ENCODE measurements at regions not wholly inside any gene's neighbourhood (a gene's known extent, or its start where the extent isn't known, plus 50 kb on each side); places are given as distances from the start of the nearest gene placed in this dataset.

DNA sequence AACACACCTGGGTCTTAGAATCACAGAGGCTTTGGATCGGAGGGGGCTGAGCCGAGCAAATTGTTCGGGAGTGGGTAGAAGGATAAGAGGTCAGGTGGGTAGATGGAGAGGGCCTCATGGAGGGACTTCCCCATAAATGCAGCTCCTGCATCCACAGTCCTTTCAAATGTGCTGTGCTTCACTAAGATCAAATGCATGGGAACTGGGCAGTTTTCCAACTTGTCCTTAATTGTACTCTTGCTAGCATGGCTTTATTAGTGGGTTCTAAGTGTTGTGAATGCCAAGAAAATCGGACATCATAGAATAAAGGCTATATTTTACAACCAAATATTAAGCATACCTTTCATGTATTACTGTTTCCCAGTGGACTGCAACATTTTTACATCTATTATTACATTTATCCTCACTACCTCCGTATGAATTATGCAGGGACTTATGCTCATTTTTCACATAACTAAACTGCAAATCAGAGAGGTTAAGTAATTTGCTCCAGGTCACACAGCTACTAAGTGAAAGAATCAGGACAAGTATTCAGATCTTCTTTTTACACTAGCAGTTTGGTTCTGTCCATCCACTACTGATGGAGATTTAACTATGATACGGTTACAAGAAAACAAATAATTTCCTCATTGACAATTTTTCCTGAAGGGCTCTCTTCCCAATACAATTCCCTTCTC, 174.5 kb upstream of the RUNX1 start:
- DNase-seq (ENCODE audit: low spot score), result no peak

- DNase-seq (ENCODE audit: low spot score), result no peak
These were observed 173.4 kb upstream of the RUNX1 start for GRCh38 chr21:35222541-35222941.

DNA sequence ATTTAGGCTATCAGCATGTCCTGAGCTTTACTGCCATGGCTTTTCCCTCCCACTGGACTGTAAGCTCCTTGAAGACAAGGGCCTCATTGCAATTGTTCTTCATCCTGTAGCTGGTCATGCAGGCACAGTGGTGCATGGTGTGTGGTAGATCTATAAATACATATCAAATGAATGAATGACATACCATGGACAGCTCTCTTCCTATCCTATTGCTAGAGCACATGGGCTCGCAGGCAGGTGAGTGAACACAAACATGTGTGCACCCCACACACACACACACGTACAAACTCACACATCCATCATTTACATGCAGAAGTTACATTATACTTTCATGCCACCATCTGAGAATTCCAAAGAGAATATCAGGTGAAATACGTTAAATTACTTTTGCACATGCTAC, 172.9 kb upstream of the RUNX1 start:
- no peak for DNase-seq (ENCODE audit: low spot score)

DNA sequence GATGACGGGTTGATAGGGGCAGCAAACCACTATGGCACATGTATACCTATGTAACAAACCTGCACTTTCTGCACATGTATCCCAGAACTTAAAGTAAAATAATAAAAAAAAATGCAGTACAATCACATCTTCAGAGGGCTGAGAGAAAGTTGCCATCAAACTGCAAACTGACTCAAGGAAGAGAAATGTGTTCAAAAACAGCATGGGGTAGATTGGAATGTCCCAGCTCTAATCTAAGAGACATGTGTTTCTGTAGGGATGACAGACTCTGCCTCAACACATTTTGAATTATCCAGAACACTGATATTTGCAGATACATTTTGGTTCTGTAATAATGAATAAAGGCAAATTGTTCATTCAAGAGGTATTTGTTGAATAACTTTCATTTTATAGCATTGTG, 171.2 kb upstream of the RUNX1 start:
- no peak for DNase-seq (ENCODE audit: low spot score)

GRCh38 chr21:35219719-35220118, 170.6 kb upstream of the RUNX1 start:
- no peak for DNase-seq (ENCODE audit: low spot score)

GRCh38 chr21:35219291-35219690, 170.2 kb upstream of the RUNX1 start:
- no peak for DNase-seq (ENCODE audit: low spot score)

DNA sequence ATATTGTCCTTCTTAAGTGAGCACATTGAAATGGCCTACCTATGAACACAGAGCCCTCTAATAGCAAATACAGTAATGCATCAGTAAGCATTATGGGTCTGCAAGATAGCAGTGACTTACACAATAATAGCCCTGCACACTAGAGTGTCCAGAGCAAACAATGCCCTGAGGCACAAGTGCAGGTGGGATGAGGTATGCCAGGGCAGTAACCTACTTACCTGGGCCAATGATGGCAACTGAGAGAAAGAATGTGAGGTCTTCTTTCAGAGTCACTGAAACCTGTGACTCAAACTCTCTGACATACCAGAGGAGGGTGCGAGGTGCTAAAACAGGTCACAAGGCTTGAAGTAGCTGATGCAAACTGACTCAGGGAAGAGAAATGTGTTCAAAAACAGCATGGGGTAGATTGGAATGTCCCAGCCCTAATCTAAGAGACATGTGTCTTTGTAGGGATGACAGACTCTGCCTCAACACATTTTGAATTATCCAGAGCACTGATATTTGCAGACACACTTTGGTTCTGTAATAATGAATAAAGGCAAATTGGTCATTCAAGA, 168.5 kb upstream of the RUNX1 start:
- DNase-seq (ENCODE audit: low spot score), result peak; percentile 56

DNA sequence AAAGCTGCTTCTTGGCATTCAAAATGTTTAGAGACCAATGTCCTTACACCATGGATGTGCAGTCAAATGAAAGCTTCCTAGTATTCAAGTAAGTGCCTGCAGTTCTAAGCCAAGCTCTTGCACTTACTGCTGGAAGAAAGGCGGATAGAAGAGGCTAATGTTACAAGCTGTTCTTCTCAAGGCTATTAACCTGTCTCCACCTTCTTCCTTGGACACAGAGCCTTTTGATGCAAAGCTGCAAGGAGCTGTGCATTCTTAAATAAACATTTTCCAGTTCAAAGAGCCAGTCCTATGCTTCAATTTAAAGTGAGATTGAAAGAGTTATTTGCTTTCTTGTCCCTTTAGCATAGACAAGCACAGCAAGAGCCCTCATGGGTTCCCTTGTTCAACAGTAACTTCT, 167.9 kb upstream of the RUNX1 start:
- DNase-seq (ENCODE audit: low spot score), result no peak

- DNase-seq (ENCODE audit: low spot score), result no peak
These were observed 166.8 kb upstream of the RUNX1 start for GRCh38 chr21:35215870-35216269.

DNA sequence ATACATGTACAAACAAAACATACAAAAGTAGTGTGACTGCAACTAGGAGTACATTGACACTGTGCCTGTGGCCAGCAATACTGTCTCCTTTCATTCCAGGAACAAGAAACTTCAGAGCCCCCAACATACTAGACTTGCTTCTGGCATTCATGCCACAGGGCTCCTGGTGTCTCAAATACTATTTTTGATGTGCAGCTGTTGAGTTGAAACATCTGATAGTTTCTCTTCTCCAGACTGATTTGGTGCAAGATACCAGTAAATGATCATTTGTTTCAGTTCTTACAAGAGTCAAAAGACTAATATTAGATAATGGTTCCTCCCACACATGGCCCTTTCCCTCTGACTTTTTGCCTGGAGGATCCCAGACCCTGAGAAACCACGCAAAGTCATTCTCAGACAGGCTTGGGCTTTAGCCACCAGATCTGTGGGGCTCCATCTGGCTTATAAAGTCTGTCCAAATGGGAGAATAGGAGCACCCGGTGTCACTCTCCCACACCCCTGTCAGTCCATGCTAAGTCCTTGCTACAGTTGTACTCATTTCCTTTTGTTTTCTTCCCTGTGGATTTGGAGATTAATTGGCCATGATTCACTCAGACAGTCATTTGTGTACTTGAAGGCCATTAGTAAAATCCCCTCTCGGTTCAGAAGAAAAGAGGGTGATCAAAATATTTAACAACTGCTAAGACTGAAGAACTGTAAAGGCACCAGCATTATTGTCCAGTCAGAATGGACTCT, 163.5 kb upstream of the RUNX1 start:
- DNase-seq (ENCODE audit: low spot score), result no peak

- no peak for DNase-seq (ENCODE audit: low spot score)
These were observed 162.7 kb upstream of the RUNX1 start for GRCh38 chr21:35211782-35212181.

GRCh38 chr21:35210093-35210492, 161.0 kb upstream of the RUNX1 start:
- DNase-seq (ENCODE audit: low spot score), result no peak

- DNase-seq (ENCODE audit: low spot score), result no peak
These were observed 159.9 kb upstream of the RUNX1 start for GRCh38 chr21:35208810-35209517.

DNA sequence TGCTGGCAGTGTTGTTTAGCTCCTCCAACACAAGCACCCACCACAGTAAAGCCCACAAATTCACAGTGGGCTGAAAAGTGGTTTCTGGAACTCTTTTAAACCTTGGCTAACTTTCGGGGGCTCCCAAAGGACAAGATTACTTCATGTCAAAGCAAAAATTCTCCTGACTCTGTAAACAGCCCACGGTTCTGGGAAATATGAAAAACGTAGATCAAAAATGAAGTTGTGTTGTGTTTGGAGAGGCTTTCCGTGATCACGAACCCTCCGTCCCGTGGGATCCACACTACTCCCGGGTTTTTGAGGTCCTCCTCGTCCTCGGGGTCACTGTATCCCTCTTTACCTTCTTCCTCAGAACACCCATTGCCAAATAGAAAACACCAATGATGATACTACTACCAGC, 159.0 kb upstream of the RUNX1 start:
- DNase-seq (ENCODE audit: low spot score), result no peak

GRCh38 chr21:35207322-35207721, 158.2 kb upstream of the RUNX1 start:
- no peak for DNase-seq (ENCODE audit: low spot score)

DNA sequence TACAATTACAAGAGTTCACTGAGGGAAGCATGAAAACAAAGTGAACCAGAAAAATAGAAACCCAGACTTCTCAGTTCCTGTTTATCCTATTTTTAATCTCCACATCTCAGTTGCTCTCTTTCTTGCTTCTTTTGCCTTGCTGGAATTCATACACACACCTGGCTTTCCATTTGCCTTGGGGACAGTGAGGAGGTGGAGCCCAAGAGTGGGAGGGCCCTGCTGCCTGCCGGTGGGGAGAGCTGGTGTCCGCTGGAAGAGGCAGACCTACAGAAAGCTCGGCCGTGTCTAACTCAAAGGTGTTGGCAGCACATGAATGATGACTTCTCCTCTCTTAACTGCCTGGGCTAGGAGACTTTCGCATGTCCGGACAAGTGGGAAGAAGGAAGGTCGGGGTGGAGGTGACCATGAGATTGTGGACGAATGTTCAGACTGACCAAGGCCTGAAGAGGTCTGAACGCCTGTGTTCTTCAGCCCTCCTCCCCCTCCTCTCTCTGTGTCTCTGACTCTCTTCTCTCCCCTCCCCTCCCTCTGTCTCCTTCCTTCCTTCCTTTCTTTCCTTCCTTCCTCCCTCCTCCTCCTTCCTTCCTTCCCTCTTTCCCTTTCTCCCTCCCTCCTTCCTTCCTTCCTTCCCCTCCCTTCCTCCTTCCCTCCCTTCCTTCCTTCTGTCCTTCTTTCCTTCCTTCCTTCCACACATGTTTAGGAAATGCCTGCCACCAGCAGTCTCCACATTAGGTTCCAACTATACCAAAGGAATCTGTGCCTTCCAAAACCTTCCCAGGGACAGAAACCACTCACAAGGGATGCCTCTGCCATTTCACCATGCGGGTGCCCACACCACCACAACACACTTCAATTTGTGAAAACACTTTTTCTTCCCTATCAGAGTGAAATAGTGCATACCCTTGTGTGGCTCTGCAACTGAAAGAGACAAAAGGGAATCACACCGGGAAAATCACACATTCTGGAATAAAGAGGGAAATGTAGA, 157.3 kb upstream of the RUNX1 start:
- no peak for DNase-seq (ENCODE audit: low spot score)

GRCh38 chr21:35204850-35205541, 155.9 kb upstream of the RUNX1 start:
- peak; percentile 68 for DNase-seq (ENCODE audit: low spot score)

DNA sequence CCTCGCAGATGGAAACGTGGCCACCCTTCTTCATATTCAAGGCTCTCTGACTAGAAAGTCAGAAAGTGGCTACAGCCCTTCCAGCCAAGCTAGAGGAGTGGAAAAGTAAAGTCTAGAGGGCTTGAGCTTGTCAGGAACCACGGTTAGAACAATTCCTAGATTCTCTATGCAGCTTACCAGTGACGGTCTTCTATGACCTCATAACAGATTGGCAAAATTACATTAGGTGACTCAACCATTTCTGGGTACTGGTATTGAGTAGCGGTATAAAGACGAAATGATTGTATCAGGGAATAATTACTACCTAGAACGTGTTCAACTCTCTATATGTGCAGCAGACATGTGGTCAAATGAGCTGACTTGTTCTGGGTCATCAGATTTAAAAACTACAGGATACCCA, 155.0 kb upstream of the RUNX1 start:
- no peak for DNase-seq (ENCODE audit: low spot score)

- DNase-seq (ENCODE audit: low spot score), result no peak
These were observed 154.2 kb upstream of the RUNX1 start for GRCh38 chr21:35203093-35203977.

GRCh38 chr21:35202431-35202830, 153.3 kb upstream of the RUNX1 start:
- DNase-seq (ENCODE audit: low spot score), result no peak

All from AG08396 (cell line).